HCT116 (cell line): ENCODE measurements at regions not wholly inside any gene's neighbourhood (a gene's known extent, or its start where the extent isn't known, plus 50 kb on each side); places are given as distances from the start of the nearest gene placed in this dataset.
"Not testable (repeated sequence)": the region's sequence is repeated elsewhere in the genome, so short reads cannot be mapped to it uniquely, and the experiment has no call there.

Source experiments
- ATAC-seq: fragments of 200-7000 bp; cut with Tn5 transposase; 2 replicates; pipeline ENCODE4 v1.9.1; 2020; ENCODE audit warnings: mild to moderate bottlenecking, moderate library complexity
- BruUV-seq: library from RNA; stranded (reverse); fragments of 400-500 nt; replicated peaks from 2 replicates; lab custom pipeline; 2021; lab: Mats Ljungman, UMichigan
- CTCF ChIA-PET: fragments of 300-600 bp; sonication (Branson Sonifier 250); formaldehyde crosslinking; loops from one replicate; lab custom pipeline; 2021; ENCODE audit warnings: antibody characterized with exemption; lab: Charles Lee
- POLR2A ChIA-PET: fragments of 300-600, 350-600 bp; sonication (Branson Sonifier 250); formaldehyde crosslinking; loops from one replicate; lab custom pipeline; 2021; ENCODE audit warnings: antibody characterized with exemption; lab: Charles Lee
- RAD21 ChIA-PET, 2 experiments: fragments of 300-600 bp; sonication (Branson Sonifier 250); formaldehyde crosslinking; loops; one replicate each; lab custom pipeline; 2023; ENCODE audit warnings: low total read pairs in 2 of 2; ENCODE audit not compliant: uncharacterized antibody in 2 of 2, unreplicated experiment in 2 of 2, low non-redundant PET in 1 of 2; lab: Charles Lee
- DNase-seq: peaks from one replicate; pipeline ENCODE4 v3.0.0-alpha.2; 2010; ENCODE audit warnings: low read depth, low spot score
- H2AFZ ChIP-seq: fragments of 200-600 bp; shearing (Covaris generic), sonication (generic); 2 replicates; pipeline ENCODE4 v1.6.1; 2017; ENCODE audit warnings: low read depth, mixed run types, mixed read lengths, antibody characterized with exemption, low read length; ENCODE audit not compliant: poor library complexity, severe bottlenecking
- H3K27ac ChIP-seq: 2 replicates; pipeline ENCODE4 v1.5.1; 2012; ENCODE audit warnings: low read depth, low read length
- H3K27me3 ChIP-seq: fragments of 200-600 bp; sonication (generic); 2 replicates; pipeline ENCODE4 v1.6.1; 2016; ENCODE audit warnings: mixed run types, low read length, mixed read lengths; ENCODE audit not compliant: insufficient read depth
- H3K36me3 ChIP-seq, 2 experiments: fragments of 200-500 bp in 1 of 2; fragments of 200-600 bp in 1 of 2; sonication (Bioruptor generic) in 1 of 2; sonication (generic) in 1 of 2; 2 replicates each; pipeline versions ENCODE4 v1.5.1 to v1.6.1; 2014 to 2016; ENCODE audit warnings: low read length in 2 of 2, inconsistent platforms in 1 of 2, mixed read lengths in 1 of 2, mixed run types in 1 of 2; ENCODE audit not compliant: insufficient read depth in 2 of 2, control insufficient read depth in 1 of 2
- H3K4me1 ChIP-seq, 2 experiments: fragments of 200-600 bp in 1 of 2; sonication (generic) in 1 of 2; 2 replicates each; pipeline versions ENCODE4 v1.5.1 to v1.6.1; 2012 to 2017; ENCODE audit warnings: low read length in 2 of 2, inconsistent platforms in 1 of 2, mild to moderate bottlenecking in 1 of 2, mixed read lengths in 1 of 2, mixed run types in 1 of 2, moderate library complexity in 1 of 2; ENCODE audit not compliant: insufficient read depth in 2 of 2, control insufficient read depth in 1 of 2
- H3K4me2 ChIP-seq: fragments of 200-600 bp; sonication (generic); 2 replicates; pipeline ENCODE4 v1.6.1; 2017; ENCODE audit warnings: mixed run types, low read length, mixed read lengths
- H3K4me3 ChIP-seq, 2 experiments: fragments of 200-600 bp in 1 of 2; sonication (generic) in 1 of 2; replicated peaks in 1 of 2; 2 replicates each; pipeline ENCODE4 v1.5.1; 2011 to 2016; ENCODE audit warnings: low read length in 2 of 2, control low read depth in 1 of 2, low read depth in 1 of 2, mild to moderate bottlenecking in 1 of 2, mixed read lengths in 1 of 2, mixed run types in 1 of 2
- H3K79me2 ChIP-seq: fragments of 200-600 bp; sonication (generic); 2 replicates; pipeline ENCODE4 v1.6.1; 2017; ENCODE audit warnings: mild to moderate bottlenecking, mixed run types, low read length, moderate library complexity, mixed read lengths; ENCODE audit not compliant: insufficient read depth
- H3K9ac ChIP-seq: fragments of 200-600 bp; sonication (generic); 2 replicates; pipeline ENCODE4 v1.6.1; 2016; ENCODE audit warnings: low read length, mixed read lengths
- H3K9me2 ChIP-seq: fragments of 200-600 bp; sonication (generic), shearing (Covaris generic); 2 replicates; pipeline ENCODE4 v1.6.1; 2017; ENCODE audit warnings: mixed run types, mild to moderate bottlenecking, moderate library complexity; ENCODE audit not compliant: insufficient read depth
- H3K9me3 ChIP-seq, 2 experiments: fragments of 200-500 bp in 1 of 2; fragments of 200-600 bp in 1 of 2; sonication (Bioruptor generic) in 1 of 2; sonication (generic) in 1 of 2; 2 replicates each; pipeline ENCODE4 v1.6.1; 2014 to 2017; ENCODE audit warnings: low read length in 2 of 2, mixed read lengths in 2 of 2, inconsistent platforms in 1 of 2, low read depth in 1 of 2, mild to moderate bottlenecking in 1 of 2, mixed run types in 1 of 2, moderate library complexity in 1 of 2; ENCODE audit not compliant: control insufficient read depth in 1 of 2, insufficient read depth in 1 of 2
- H4K20me1 ChIP-seq: fragments of 200-600 bp; sonication (generic), shearing (Covaris generic); 2 replicates; pipeline ENCODE4 v1.6.1; 2017; ENCODE audit warnings: mixed run types, mild to moderate bottlenecking, moderate library complexity; ENCODE audit not compliant: insufficient read depth
- CTCF ChIP-seq, 3 experiments: fragments of 200-600 bp in 1 of 3; sonication (generic) in 1 of 3; IDR thresholded peaks in 2 of 3; conservative IDR thresholded peaks in 1 of 3; 2 replicates each; pipeline ENCODE4 v1.5.1; 2012 to 2017; ENCODE audit warnings: low read depth in 2 of 3, low read length in 2 of 3, antibody characterized with exemption in 1 of 3, borderline replicate concordance in 1 of 3, control low read depth in 1 of 3, mild to moderate bottlenecking in 1 of 3, mixed read lengths in 1 of 3, mixed run types in 1 of 3, moderate library complexity in 1 of 3; ENCODE audit not compliant: insufficient read depth in 1 of 3
- intact Hi-C: fragments of 100-400 bp; cut with micrococcal nuclease; formaldehyde crosslinking; loops from 2 replicates; pipeline ENCODE4 v1.10.0; 2022

DNA sequence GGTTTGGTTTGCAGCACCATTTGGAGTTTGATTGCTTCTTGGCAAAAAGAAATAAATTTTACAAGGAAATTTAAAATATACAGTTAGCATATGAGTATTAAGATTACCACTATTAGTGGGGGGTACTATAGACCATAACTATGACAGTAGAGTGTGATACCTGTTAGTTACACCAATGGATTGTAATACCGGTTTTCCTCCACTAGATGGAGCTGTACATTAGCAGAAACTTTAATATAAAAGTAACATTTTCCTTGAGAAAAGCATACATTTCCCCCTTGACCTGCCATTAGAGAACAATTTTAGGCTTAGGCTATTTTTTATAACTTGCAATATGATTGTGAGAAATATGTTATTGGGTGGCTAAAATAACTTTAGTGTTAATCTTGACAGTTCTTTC lies 163.9 kb upstream of the TGIF2LX start:
- H4K20me1 ChIP-seq, H3K4me3 ChIP-seq, BruUV-seq, intact Hi-C loops, ATAC-seq, RAD21 ChIA-PET, POLR2A ChIA-PET, H3K79me2 ChIP-seq, H3K9me2 ChIP-seq, H3K9ac ChIP-seq, H3K9me3 ChIP-seq, H3K4me2 ChIP-seq, H3K4me1 ChIP-seq, CTCF ChIA-PET, H3K27me3 ChIP-seq, H2AFZ ChIP-seq, H3K36me3 ChIP-seq, H3K27ac ChIP-seq, DNase-seq: not testable (repeated sequence)
- TF ChIP-seq CTCF (IDR thresholded peaks at IDR 0.05 in 2 of 3, conservative IDR thresholded peaks at IDR 0.05 in 1 of 3; ENCODE audit: borderline replicate concordance in 1 of 3, insufficient read depth in 1 of 3, low read depth in 2 of 3, low read length in 2 of 3), result peak in 2 of 3 experiments; percentile 19 to 39; a peak in 2 of 6 replicates

- H3K9ac ChIP-seq, intact Hi-C loops, H3K27me3 ChIP-seq, H3K4me3 ChIP-seq, POLR2A ChIA-PET, ATAC-seq, H3K4me1 ChIP-seq, H4K20me1 ChIP-seq, RAD21 ChIA-PET, CTCF ChIA-PET, H3K9me2 ChIP-seq, H3K27ac ChIP-seq, H3K36me3 ChIP-seq, H3K9me3 ChIP-seq, BruUV-seq, H2AFZ ChIP-seq, H3K4me2 ChIP-seq, DNase-seq, H3K79me2 ChIP-seq: not testable (repeated sequence)
These were observed 162.5 kb upstream of the TGIF2LX start for GRCh38 chrX:89759076-89759685.

DNA sequence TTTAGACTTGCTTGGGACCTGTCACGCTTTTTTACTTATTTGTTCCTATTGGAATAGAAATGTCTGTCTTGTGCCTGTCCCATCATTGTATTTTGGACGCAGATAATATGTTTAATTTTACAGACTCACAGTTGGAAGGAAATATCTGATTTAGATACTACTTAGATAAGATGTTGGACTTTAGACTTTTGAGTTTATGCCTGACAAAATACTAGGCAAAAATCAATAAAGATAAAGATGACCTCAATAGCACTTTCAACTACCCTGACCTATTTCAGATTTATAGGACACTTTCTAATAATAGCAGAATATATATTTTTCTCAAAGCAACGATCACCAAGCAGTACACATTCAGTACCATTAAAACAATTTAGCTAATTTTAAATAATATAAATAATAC lies 150.1 kb upstream of the TGIF2LX start:
- H3K27ac ChIP-seq, DNase-seq, H3K9me2 ChIP-seq, H3K27me3 ChIP-seq, CTCF ChIA-PET, H3K9ac ChIP-seq, POLR2A ChIA-PET, ATAC-seq, RAD21 ChIA-PET, H2AFZ ChIP-seq, H3K4me3 ChIP-seq, H3K79me2 ChIP-seq, BruUV-seq, intact Hi-C loops, H3K9me3 ChIP-seq, H3K4me2 ChIP-seq, H4K20me1 ChIP-seq, H3K36me3 ChIP-seq, H3K4me1 ChIP-seq: not testable (repeated sequence)

- intact Hi-C loops, ATAC-seq, H3K4me1 ChIP-seq, POLR2A ChIA-PET, H3K27me3 ChIP-seq, RAD21 ChIA-PET, H4K20me1 ChIP-seq, H3K4me3 ChIP-seq, H3K9me3 ChIP-seq, H3K36me3 ChIP-seq, BruUV-seq, H3K9ac ChIP-seq, DNase-seq, CTCF ChIA-PET, H3K4me2 ChIP-seq, H3K79me2 ChIP-seq, H3K27ac ChIP-seq, H3K9me2 ChIP-seq, H2AFZ ChIP-seq: not testable (repeated sequence)
These were observed 110.3 kb upstream of the TGIF2LX start for GRCh38 chrX:89811440-89811839.
